Eye (tissue), 1 donor: ENCODE measurements at regions not wholly inside any gene's neighbourhood (a gene's known extent, or its start where the extent isn't known, plus 50 kb on each side); places are given as distances from the start of the nearest gene placed in this dataset.

Experiments
- DNase-seq: peaks from one replicate; pipeline ENCODE4 v3.0.0-alpha.2; 2015

- no peak for DNase-seq
Measured at GRCh38 chr3:170780471-170780870, 89.5 kb downstream of the RPL22L1 start.

- DNase-seq = no peak
Measured at GRCh38 chr3:170778240-170779217, 91.5 kb downstream of the RPL22L1 start.

DNA sequence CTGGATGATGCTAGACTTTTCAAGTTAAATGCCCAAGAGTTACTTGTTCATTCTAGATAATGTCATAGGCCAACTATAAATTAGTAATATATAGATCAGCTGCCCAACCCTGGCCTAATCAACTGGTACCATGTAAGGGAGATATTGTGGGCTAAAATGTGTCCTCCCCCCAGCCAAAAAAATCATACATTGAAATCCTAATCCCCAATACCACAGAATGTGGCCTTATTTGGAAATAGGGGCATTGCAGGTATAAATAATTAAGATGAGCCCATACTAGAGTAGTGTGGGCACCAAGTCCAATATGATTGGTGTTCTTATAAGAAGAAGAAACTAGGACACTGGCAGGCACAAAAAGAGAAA, 92.5 kb downstream of the RPL22L1 start:
- DNase-seq = no peak

GRCh38 chr3:170776887-170777563, 93.0 kb downstream of the RPL22L1 start:
- DNase-seq = no peak

DNA sequence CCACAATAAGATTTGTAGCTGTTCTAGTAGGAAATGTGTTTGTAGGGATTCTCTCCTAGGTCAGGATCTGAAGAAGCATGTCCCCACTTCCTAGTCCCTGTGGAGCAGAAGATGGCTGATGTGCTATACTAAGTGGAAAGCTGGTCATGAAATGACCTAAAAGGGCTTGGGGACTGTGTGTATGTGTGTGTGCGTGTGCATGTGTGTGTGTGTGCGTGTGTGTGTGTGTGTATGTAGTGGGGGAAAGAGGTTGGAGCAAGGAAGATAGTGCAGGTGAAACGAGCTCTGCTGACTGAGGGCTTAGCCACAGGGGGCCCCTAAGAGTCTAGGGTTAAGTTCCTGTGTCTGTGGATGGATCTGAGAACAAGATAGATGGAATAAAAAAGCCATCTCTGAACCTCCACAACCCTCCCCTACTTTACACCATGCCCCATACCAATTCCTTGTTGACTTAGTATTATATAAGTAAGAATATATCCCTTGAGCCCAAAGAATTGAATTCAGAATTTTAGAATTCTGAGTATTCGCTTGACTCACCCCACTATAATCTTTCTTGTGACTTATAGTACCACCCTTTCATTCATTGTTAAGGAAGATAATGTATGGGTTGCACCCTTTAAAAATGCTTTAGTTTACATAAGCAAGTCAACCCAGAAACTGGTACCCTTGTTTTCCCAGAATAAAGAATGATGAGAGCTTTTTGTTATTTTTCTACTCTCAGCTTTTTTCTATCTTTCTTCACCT, 96.1 kb downstream of the RPL22L1 start:
- DNase-seq = no peak

- no peak for DNase-seq
Measured at GRCh38 chr3:170772175-170772574, 97.8 kb downstream of the RPL22L1 start.

- DNase-seq = no peak
Measured at GRCh38 chr3:170768334-170768801, 101.6 kb downstream of the RPL22L1 start.

DNA sequence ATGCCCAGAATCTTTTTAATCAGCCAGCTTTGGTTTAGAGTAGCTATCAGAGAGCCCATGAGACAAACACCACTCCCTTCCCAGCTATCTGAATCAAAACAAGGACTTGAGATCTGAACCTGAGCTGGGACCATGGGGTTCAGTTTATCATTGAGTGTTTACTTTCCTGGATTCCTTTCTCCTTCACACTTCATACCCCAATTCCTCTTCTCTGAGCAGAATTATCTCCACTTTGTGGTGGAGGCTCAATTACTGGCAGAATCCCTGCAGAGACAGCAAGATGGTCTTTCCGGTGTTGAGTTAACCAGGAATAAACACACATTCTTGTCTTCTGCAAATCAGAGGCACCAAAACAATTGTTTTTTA, 102.4 kb downstream of the RPL22L1 start:
- DNase-seq = no peak

DNA sequence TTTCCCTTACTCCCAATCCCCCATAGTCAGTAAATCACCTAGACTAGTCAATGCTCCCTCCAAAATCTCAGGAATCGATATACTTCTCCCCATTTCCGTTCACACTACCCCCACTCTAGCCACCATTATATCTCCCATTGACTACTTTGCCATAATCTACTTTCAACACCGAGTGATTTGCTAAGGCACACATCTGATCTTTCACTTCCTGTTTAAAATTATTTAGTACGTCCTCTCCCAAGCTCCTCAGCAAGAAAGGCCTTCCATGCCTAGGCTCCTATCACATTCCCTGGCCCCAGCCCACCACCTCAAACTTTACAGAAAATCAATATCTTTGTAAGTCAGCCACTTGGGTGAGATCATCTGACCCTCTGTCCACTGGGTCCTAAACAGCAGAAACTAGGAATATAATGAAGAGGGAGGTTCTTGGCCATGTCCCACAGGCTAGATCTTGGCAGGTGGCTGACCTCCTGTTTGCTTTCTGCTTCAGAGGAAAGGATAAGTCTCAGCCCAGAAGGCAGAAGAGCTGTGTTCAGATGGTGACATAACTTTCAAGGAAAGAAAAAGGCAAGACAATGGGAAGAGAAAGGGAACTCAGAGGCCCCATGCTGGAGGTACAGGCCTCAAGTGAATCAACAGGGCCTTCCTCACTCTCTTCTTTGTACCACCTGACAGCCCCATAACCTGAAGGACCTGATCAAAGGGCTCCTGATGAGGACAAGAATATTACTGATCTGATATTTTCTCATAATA, 103.0 kb downstream of the RPL22L1 start:
- DNase-seq = no peak

- no peak for DNase-seq
Measured at GRCh38 chr3:170766253-170766652, 103.7 kb downstream of the RPL22L1 start.

DNA sequence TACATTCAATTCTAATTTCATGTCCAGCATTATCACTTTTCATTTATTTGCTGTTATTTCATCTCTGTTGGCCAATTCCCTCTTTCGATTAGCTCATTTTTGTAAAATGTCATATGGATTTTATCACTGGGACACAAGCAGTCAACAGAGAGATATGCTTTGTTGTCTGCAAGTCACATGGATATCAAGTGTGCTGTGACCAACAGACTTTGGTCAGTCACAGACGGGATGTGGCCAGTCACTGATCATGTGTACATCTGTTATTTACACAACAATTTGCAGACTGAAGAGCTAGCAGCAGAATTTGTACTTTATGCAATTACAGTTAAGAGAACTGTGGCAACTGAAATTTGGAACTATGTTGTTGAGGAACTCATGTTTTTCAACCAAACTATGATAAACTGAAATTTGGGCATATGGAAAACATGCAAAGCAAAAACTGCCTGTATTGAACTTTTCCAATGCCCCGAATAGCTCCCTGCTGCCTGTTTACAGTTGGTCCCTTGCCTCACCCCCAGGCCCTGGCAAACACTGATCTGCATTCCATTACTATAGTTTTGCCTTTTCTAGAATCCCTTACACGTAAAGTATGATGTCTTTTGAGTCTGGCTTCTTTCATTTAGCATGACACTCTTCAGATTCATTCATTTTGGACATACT, 104.4 kb downstream of the RPL22L1 start:
- DNase-seq = no peak

GRCh38 chr3:170764017-170764416, 106.0 kb downstream of the RPL22L1 start:
- DNase-seq = no peak

- DNase-seq = no peak
Measured at GRCh38 chr3:170762064-170762463, 107.9 kb downstream of the RPL22L1 start.

DNA sequence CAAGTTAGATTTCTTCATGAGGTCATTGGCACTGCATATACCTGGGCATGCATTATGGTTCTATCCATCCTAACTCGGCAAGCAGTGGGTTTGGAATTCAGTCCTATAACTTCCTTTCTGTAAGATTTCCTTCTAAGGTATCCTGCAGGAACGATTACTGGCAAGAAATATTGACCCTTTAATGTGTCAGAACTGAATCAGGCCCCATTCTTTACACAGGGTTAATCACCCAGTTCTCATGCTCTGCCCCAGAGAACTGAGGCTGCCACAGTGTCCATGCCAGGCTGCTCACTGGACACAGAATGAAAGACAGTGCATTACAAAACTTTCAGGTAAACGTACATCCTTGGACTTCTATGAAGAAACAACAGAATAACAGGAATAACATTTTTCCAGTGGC, 108.9 kb downstream of the RPL22L1 start:
- DNase-seq = no peak

GRCh38 chr3:170760174-170760526, 109.8 kb downstream of the RPL22L1 start:
- no peak for DNase-seq

GRCh38 chr3:170759511-170760173, 110.4 kb downstream of the RPL22L1 start:
- DNase-seq = no peak

- DNase-seq = no peak
Measured at GRCh38 chr3:170757038-170757437, 113.0 kb downstream of the RPL22L1 start.

DNA sequence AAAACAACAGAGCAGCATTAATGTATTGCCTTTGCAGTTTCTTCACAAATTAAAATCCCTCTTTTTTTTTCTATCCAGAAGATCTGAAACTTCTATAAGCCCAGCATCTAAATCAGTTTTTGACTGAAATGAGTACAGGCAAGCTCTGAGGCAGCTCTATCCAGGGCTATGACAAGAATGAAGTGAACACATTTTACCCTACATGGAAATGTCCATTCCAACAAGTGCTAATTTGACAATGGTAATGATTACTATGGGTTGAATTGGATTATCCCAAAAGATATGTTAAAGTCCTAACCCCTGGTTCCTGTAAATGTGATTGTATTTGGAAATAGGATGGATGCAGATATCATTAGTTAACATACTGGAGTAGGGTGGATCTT, 115.7 kb downstream of the RPL22L1 start:
- DNase-seq = no peak

GRCh38 chr3:170753421-170754310, 116.3 kb downstream of the RPL22L1 start:
- DNase-seq = peak; percentile 53

DNA sequence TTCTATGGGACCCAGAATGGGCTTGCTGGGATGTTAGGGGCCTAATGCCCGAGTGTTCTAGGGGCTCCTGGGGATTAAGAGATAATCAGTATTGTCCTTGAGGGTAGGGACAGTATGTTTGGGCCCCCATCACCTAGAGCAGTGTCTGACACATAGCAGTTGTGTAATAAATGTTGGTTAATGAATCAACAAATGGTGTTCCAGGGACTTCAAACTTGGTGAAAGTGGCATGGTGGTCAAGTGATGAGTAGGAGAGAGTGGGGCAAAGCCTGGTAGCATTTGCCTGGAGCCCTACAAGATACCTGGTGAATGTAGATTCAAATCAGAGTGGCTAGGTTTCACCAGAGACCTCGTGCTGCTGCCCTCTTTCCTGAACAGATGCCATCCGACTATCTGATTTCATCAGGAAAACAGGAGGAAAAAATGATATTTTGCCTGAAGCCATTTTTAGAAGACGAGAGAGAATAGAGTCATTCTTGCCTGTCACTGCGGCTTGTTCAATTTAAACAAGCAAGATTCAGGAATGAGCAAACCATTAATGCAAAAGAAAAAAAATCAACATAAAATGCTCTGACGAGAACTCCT, 117.3 kb downstream of the RPL22L1 start:
- DNase-seq = no peak
